DND-41 (cell line): ENCODE measurements at regions not wholly inside any gene's neighbourhood (a gene's known extent, or its start where the extent isn't known, plus 50 kb on each side); places are given as distances from the start of the nearest gene placed in this dataset.
"Not testable (repeated sequence)": the region's sequence is repeated elsewhere in the genome, so short reads cannot be mapped to it uniquely, and the experiment has no call there.

Experiments used
- ATAC-seq: fragments of 200-7000 bp; cut with Tn5 transposase; 3 replicates; pipeline ENCODE4 v1.9.1; 2021; ENCODE audit warnings: low read depth; ENCODE audit not compliant: insufficient read depth
- DNase-seq: peaks from one replicate; pipeline ENCODE4 v3.0.0-alpha.2; 2020
- H2AFZ ChIP-seq: 2 replicates; pipeline ENCODE4 v1.6.0; 2012; ENCODE audit warnings: low read depth, low read length
- H3K27ac ChIP-seq: 2 replicates; pipeline ENCODE4 v1.5.1; 2012; ENCODE audit warnings: low read length, inconsistent platforms
- H3K27me3 ChIP-seq: fragments of 200-600 bp; sonication (generic); 2 replicates; pipeline ENCODE4 v1.6.0; 2012; ENCODE audit warnings: low read length, mild to moderate bottlenecking, inconsistent platforms; ENCODE audit not compliant: insufficient read depth, poor library complexity
- H3K36me3 ChIP-seq: 2 replicates; pipeline ENCODE4 v1.5.1; 2012; ENCODE audit warnings: low read length, inconsistent platforms; ENCODE audit not compliant: insufficient read depth
- H3K4me1 ChIP-seq: 2 replicates; pipeline ENCODE4 v1.5.1; 2012; ENCODE audit warnings: mild to moderate bottlenecking, low read length; ENCODE audit not compliant: insufficient read depth
- H3K4me2 ChIP-seq: 2 replicates; pipeline ENCODE4 v1.6.0; 2012; ENCODE audit warnings: mild to moderate bottlenecking, moderate library complexity, low read length, inconsistent platforms; ENCODE audit not compliant: insufficient read depth
- H3K4me3 ChIP-seq, 2 experiments: fragments of 200-600 bp in 1 of 2; shearing (Covaris generic) in 1 of 2; 2 replicates each; pipeline ENCODE4 v1.5.1; 2012 to 2016; ENCODE audit warnings: inconsistent platforms in 2 of 2, low read length in 2 of 2, mild to moderate bottlenecking in 2 of 2, low read depth in 1 of 2, moderate library complexity in 1 of 2
- H3K79me2 ChIP-seq: 2 replicates; pipeline ENCODE4 v1.6.0; 2012; ENCODE audit warnings: low read length, inconsistent platforms; ENCODE audit not compliant: insufficient read depth
- H3K9ac ChIP-seq: 2 replicates; pipeline ENCODE4 v1.6.0; 2012; ENCODE audit warnings: low read depth, mild to moderate bottlenecking, inconsistent platforms, low read length, moderate library complexity
- H3K9me3 ChIP-seq: 2 replicates; pipeline ENCODE4 v1.5.1; 2012; ENCODE audit warnings: low read length, moderate library complexity, mild to moderate bottlenecking, inconsistent platforms; ENCODE audit not compliant: insufficient read depth, severe bottlenecking
- H4K20me1 ChIP-seq: 2 replicates; pipeline ENCODE4 v1.6.0; 2012; ENCODE audit warnings: low read length; ENCODE audit not compliant: insufficient read depth
- CTCF ChIP-seq: IDR thresholded peaks from 2 replicates; pipeline ENCODE4 v1.5.1; 2012; ENCODE audit warnings: borderline replicate concordance, low read length, moderate library complexity, mild to moderate bottlenecking; ENCODE audit not compliant: poor library complexity, severe bottlenecking; ENCODE audit errors: extremely low read depth
- EZH2 ChIP-seq: IDR thresholded peaks from 3 replicates; pipeline ENCODE4 v1.6.1; 2012; ENCODE audit warnings: borderline replicate concordance, low read depth, mild to moderate bottlenecking, moderate library complexity, low read length, inconsistent platforms; ENCODE audit not compliant: severe bottlenecking

- no peak for ATAC-seq
- Histone ChIP-seq H3K36me3 (no peaks in the 10 kb centered on the region), H2AFZ (no peak overlapping the region), H4K20me1 (no peaks in the 10 kb centered on the region), H3K4me3 (no peak overlapping the region), H3K4me2 (no peak overlapping the region), H3K9me3 (no peaks in the 10 kb centered on the region), H3K79me2 (no peaks in the 10 kb centered on the region), H3K27ac (no peak overlapping the region), H3K4me1 (no peaks in the 10 kb centered on the region), H3K27me3 (no peaks in the 10 kb centered on the region), H3K9ac (no peak overlapping the region)
- DNase-seq, result no peak
- TF ChIP-seq EZH2, result no peak
- TF ChIP-seq CTCF, result no peak
Measured at GRCh38 chr4:28842271-28842670, 1877.9 kb upstream of the PCDH7 start.

GRCh38 chr4:28845158-28845557, 1875.0 kb upstream of the PCDH7 start:
- TF ChIP-seq EZH2, result no peak
- TF ChIP-seq CTCF, result no peak
- no peaks in the 10 kb centered on the region for H3K79me2 ChIP-seq
- no peaks in the 10 kb centered on the region for H4K20me1 ChIP-seq
- H2AFZ ChIP-seq, result no peak overlapping the region
- H3K4me3 ChIP-seq, result no peak overlapping the region
- H3K36me3 ChIP-seq, result no peaks in the 10 kb centered on the region
- DNase-seq (no peak), ATAC-seq (no peak)
- H3K9me3 ChIP-seq, result no peaks in the 10 kb centered on the region
- no peak overlapping the region for H3K27ac ChIP-seq
- H3K4me1 ChIP-seq, result no peaks in the 10 kb centered on the region
- no peak overlapping the region for H3K4me2 ChIP-seq
- H3K27me3 ChIP-seq, result no peaks in the 10 kb centered on the region
- no peak overlapping the region for H3K9ac ChIP-seq

- not testable (repeated sequence) for H3K4me1 ChIP-seq, H3K4me2 ChIP-seq, H3K27ac ChIP-seq, ATAC-seq, DNase-seq, H3K36me3 ChIP-seq, H3K9me3 ChIP-seq, H3K27me3 ChIP-seq, H4K20me1 ChIP-seq, H2AFZ ChIP-seq, H3K79me2 ChIP-seq, H3K4me3 ChIP-seq, H3K9ac ChIP-seq
Measured at GRCh38 chr4:28857028-28857427, 1863.1 kb upstream of the PCDH7 start.

GRCh38 chr4:28868841-28869240, 1851.3 kb upstream of the PCDH7 start:
- Histone ChIP-seq H3K4me2 (no peak overlapping the region), H3K79me2 (no peaks in the 10 kb centered on the region), H3K9me3 (no peaks in the 10 kb centered on the region), H3K27me3 (no peaks in the 10 kb centered on the region), H3K4me1 (no peaks in the 10 kb centered on the region), H4K20me1 (no peaks in the 10 kb centered on the region), H3K36me3 (no peaks in the 10 kb centered on the region), H3K9ac (no peak overlapping the region), H2AFZ (no peak overlapping the region), H3K4me3 (no peak overlapping the region), H3K27ac (no peak overlapping the region)
- DNase-seq (no peak), ATAC-seq (no peak)
- no peak for TF ChIP-seq CTCF
- TF ChIP-seq EZH2, result no peak
